Medulla oblongata (tissue), 1 donor: ENCODE measurements at regions not wholly inside any gene's neighbourhood (a gene's known extent, or its start where the extent isn't known, plus 50 kb on each side); places are given as distances from the start of the nearest gene placed in this dataset.
"Not testable (repeated sequence)": the region's sequence is repeated elsewhere in the genome, so short reads cannot be mapped to it uniquely, and the experiment has no call there.

ENCODE experiments used
- DNase-seq: peaks from one replicate; pipeline ENCODE4 v3.0.0-alpha.2; 2015; ENCODE audit errors: extremely low spot score

GRCh38 chr13:112174476-112175110 is 107.6 kb downstream of the SOX1 start:
- no peak for DNase-seq

GRCh38 chr13:112175162-112176075 is 108.5 kb downstream of the SOX1 start:
- no peak for DNase-seq

- not testable (repeated sequence) for DNase-seq
Observed at GRCh38 chr13:112176141-112177119, 109.5 kb downstream of the SOX1 start.

GRCh38 chr13:112177450-112178288 is 110.7 kb downstream of the SOX1 start:
- peak; percentile 51 for DNase-seq

- DNase-seq: no peak
Observed at GRCh38 chr13:112178769-112179168, 111.8 kb downstream of the SOX1 start.

GRCh38 chr13:112179421-112179820 is 112.5 kb downstream of the SOX1 start:
- no peak for DNase-seq

- DNase-seq: no peak
Observed at GRCh38 chr13:112179995-112180394, 113.0 kb downstream of the SOX1 start.

GRCh38 chr13:112181336-112182067 is 114.6 kb downstream of the SOX1 start:
- no peak for DNase-seq

- no peak for DNase-seq
Observed at GRCh38 chr13:112182251-112182650, 115.3 kb downstream of the SOX1 start.

GRCh38 chr13:112182846-112183531 is 116.0 kb downstream of the SOX1 start:
- no peak for DNase-seq

GRCh38 chr13:112183532-112184090 is 116.7 kb downstream of the SOX1 start:
- DNase-seq: no peak

GRCh38 chr13:112184261-112184660 is 117.3 kb downstream of the SOX1 start:
- DNase-seq: no peak

- DNase-seq: no peak
Observed at GRCh38 chr13:112184851-112185371, 118.0 kb downstream of the SOX1 start.

GRCh38 chr13:112185466-112185865 is 118.5 kb downstream of the SOX1 start:
- DNase-seq: no peak

GRCh38 chr13:112186091-112186490 is 119.1 kb downstream of the SOX1 start:
- DNase-seq: no peak

- DNase-seq: no peak
Observed at GRCh38 chr13:112187527-112188297, 120.8 kb downstream of the SOX1 start.

- no peak for DNase-seq
Observed at GRCh38 chr13:112188298-112188610, 121.3 kb downstream of the SOX1 start.

- no peak for DNase-seq
Observed at GRCh38 chr13:112193463-112194166, 126.7 kb downstream of the SOX1 start.
